GM21717 (cell line): ENCODE measurements at regions not wholly inside any gene's neighbourhood (a gene's known extent, or its start where the extent isn't known, plus 50 kb on each side); places are given as distances from the start of the nearest gene placed in this dataset.
"Not testable (repeated sequence)": the region's sequence is repeated elsewhere in the genome, so short reads cannot be mapped to it uniquely, and the experiment has no call there.

Experiments
- ATAC-seq: cut with Tn5 transposase; IDR thresholded peaks from one replicate; pipeline ENCODE4 v1.9.1; 2021; ENCODE audit warnings: mild to moderate bottlenecking, moderate library complexity; ENCODE audit not compliant: unreplicated experiment

DNA sequence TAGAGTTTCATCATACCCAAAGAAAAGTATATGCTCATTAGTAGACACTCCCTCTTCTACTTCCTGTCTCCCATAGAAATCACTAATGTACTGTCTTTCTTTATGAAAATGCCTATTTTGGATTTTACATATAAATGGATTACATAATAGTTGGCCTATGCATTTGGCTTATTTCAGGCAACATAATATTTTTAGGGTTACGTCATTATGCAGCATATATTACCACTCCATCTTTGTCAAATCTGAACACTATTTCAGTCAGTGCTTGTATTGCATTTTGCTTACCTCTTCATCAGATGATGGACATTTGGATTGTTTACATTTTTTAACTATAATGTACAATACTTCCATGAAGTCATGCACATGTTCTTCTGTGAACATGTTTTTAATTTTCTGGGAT lies 1406.1 kb downstream of the LRFN5 start:
- ATAC-seq, result no peak

DNA sequence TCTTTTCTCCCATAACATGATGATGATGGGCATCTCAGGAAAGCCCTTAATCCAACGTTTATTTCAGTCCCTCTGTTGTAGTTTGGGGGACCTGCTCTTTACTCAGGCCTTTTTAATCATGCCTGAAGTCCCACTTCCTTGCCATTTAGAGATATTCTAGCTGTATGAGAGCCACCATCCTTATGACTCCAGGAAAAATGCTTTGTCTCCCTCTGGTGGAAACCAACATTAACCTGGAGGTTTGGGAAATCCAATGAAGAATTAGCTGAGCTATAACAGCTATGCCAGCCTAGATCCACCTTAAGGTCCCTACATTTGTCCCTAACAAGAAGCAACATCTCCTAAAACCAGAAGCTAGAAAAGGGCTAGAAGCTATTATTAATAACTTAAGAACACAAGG lies 1399.1 kb downstream of the LRFN5 start:
- ATAC-seq, result no peak

DNA sequence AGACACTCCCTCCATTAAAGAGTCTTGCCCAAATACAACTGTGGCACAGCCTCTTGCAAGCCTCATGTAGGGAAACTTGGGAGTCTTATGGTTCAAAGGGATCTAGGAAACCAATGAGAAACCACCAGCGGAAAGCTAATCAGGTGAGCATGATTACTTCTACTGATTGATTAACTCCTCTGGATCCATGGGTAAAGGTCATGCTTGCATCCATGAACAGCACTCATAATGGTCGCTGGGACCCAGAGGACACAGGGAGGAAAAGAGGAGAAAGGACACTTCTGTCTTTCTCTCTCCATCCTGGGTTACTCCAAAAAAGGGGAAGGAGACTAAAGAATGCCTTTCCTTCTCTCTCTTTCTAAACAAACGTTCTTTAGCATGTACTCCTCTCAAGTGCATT lies 1397.2 kb downstream of the LRFN5 start:
- no peak for ATAC-seq

DNA sequence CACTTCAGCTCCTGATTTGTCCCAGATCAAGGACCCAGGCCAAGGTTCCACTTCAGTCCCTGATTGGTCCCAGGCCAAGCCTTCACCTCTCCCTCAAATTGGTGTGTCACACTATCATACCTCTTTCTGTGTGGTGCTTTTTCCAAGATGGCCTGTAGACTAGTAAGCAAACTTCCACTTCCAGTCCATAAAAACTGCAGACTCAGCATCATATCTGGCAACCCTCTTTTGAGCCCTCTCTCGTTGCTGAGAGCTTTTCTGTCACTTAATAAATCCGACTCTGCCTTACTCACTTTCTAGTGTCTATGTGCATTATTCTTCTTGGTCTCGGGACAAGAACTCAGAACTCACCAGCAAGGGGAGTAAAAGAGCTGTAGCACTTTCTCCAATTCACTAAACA lies 1395.1 kb downstream of the LRFN5 start:
- no peak for ATAC-seq

DNA sequence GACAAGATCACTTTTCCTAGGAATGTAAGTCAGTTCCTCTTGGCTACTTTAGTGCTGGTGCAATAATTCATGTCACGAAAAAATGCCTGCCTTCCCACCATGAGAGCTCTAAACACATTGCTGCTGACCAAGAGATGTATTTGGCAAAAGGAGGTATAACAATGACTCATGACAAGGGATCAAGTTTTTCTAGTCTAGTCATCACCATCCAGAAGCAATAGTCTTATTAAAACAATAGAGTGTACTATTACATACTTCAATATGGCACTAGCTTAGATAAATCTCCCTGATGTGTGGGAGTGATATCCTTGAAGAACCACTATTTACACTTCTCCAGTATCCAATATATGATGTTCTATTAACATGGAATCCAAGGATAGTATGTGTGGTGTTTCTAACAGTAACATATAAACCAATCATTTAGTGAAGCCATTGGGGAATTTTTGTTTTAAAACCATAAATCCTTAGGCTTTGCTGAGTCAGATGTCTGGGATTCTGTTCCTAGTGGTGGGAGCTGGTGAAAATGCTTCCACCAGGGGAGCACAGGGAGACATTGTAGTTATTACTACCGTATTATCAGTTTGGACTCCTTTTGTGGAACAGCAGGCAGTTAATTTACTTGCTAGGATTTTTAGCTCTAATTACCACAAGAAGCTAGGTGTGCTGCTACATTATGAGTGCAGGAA lies 1387.5 kb downstream of the LRFN5 start:
- ATAC-seq, result no peak

DNA sequence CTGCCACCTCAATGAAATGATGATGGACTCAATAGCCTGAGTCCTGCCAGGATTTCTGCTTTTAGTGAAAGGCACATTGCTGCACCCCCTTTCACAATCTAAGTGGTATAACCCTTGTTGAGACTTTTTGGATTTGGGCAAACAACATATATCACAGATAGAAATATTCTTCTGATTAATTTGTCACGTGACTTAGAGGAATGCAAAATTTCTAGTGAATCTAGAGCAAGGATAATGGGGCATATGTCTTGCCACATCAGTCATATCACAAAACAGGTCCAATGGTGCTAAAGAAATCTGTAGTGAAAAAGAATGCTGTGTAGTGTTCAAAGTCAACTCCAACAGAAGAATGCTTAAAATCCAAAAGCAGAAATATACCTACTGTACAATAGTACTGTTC lies 1386.3 kb downstream of the LRFN5 start:
- no peak for ATAC-seq

DNA sequence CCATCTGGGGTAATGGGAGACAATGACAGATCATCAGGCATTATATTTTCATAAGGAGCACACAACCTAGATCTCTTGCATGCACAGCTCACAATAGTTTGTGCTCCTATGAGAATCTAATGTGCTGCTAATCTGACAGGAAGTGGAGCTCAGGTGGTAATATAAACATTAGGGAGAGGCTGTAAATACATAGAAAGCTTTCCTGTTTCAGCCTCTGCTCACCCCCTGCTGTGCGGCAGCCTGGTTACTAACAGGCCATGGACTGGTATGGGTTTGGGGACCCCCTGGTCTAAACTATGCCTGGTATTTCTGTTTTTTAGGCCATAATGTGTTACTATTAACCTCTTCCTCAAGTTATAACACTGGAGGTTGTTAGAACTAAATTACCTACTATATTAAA lies 1373.7 kb downstream of the LRFN5 start:
- no peak for ATAC-seq

DNA sequence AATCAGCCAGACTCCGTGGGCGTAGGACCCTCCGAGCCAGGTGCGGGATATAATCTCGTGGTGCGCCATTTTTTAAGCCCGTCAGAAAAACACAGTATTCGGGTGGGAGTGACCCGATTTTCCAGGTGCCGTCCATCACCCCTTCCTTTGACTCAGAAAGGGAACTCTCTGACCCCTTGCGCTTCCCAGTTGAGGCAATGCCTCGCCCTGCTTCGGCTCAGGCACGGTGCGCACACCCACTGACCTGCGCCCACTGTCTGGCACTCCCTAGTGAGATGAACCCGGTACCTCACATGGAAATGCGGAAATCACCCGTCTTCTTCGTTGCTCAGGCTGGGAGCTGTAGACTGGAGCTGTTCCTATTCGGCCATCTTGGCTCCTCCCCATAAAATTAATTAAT lies 1366.5 kb downstream of the LRFN5 start:
- ATAC-seq, result not testable (repeated sequence)

DNA sequence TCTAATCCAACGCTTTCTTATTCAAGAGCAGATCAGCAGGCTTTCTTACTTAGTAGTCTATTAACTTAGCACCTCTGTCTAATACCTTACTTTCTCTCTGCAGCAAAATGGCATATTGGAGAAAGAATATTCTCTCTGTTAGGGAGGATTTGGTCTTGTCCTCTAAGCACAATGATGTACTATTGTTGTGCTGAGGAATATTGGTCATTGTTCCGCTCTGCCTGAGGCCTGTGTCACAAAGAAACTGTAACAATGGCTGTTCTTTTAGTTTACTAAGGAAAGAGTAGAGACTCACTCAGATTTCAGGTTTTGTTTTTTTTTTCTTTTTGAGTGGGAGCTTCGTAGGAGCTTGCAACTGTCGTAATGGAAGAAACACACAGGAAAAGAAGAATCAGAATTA lies 1358.8 kb downstream of the LRFN5 start:
- no peak for ATAC-seq

DNA sequence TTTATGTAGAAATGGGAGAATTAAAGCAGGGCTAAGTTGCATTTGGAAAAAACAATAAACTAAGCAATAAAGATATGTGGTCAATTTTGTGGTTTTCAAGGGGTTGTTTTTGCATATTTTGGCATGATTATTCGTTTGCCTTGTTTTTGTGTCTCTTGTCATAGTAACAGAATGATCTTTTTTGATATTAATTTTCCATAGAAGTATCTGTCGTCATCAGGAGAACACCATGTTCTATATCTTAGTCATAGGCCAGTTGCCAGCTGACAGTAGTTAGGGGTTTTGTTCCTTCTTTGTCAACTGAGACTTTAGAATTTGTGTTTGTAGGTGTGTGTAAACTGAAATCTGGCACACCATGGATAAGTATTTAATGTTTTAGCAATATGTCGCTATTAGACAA lies 1354.8 kb downstream of the LRFN5 start:
- no peak for ATAC-seq

DNA sequence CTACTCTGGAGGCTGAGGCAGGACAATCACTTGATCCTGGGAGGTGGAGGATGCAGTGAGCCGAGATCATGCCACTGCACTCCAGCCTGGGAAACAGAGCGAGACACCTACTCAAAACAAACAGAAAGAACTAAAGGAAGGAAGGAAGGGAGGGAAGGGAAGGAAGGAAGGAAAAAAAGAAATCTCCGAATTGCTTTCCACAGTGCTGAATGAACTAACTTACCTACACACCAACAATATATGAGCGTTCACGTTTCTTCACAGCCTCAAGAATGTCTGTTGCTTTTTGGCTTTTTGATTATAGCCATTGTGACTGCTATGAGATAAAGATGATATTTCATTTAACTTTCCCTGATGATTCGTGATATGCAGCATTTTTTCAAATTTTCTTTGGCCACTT lies 1343.7 kb downstream of the LRFN5 start:
- ATAC-seq, result no peak

DNA sequence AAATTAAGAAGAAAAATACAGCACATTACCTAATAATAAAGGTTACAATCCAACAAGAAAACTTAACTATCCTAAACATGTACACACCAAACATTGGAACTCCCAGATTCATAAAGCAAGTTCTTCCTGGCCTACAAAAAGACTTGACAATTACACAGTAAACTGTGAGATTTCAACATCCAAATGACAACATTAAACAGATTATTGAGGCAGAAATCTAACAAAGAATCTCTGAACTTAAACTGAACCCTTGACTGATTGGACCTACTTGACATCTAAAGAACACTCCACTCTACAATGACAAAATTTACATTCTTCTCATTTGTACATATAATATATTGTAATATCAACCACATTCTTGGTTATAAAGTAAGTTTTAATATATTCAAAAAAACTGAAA lies 1341.3 kb downstream of the LRFN5 start:
- no peak for ATAC-seq

DNA sequence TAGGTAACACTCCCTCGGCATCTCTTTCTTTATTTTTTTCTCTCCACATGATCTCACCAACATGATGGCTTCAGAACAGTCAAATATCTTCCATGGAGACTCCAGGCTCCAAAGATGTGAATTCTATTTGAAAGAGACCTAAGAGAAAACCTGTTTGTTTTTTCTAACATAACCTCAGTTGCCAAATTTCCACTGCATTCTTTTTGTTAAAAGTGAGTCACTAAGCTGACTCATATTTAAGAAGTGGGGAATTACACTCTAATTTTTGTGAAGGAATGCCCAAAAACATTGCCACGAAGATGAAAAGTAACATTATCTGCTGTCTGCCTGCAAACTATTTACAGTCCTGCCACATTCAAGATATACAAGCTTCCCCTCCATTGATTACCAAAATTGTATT lies 1337.6 kb downstream of the LRFN5 start:
- ATAC-seq, result no peak

DNA sequence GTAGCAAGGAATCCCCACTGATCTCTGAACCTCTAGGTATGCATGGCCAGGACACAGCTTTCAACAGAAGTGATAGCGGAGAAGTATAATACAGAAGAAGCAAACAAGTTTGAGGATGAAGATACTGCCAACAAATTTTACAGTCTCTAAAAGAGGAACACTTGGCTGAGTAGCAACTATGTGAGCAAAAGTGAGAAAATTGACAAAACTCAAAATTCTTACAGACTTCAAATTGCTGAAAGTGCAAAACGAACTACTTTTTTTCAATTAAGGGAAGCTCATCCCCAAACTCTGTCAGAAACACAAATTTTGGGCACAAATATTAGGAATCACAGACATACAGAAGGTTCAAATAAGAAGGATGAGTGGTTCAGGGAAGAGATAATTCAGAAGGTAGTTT lies 1324.6 kb downstream of the LRFN5 start:
- ATAC-seq, result no peak

DNA sequence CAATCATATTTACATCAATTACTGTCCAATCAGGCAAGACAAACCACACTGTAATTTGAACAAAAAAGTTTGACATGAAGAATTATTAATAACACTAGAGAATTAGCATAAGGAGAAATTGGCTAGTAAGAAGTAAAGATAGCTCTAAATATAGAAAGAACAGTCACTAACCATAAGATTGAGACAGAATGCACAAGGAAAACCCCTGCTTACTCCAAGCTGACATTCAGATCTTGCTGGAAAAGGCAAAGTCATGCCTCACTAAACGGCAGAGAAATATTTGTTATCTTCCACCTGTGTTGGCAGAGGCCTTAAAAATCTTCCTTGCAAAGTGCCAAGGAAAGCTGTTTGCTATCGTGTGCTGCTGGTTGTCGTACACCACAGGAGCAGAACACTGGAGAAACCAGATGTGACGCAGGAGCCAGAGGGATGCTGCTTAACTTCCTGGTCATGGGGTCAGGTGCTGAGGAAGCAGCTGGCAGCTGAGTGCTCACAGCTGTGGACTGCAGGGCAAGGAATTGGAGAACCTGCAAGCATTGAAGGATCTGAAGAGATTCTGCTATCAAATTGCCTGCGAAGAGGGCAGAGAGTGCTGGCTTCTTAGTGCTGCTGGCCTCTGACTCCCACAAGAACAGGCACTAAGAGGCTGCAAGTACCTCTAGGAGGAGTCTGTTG lies 1323.3 kb downstream of the LRFN5 start:
- ATAC-seq, result no peak

DNA sequence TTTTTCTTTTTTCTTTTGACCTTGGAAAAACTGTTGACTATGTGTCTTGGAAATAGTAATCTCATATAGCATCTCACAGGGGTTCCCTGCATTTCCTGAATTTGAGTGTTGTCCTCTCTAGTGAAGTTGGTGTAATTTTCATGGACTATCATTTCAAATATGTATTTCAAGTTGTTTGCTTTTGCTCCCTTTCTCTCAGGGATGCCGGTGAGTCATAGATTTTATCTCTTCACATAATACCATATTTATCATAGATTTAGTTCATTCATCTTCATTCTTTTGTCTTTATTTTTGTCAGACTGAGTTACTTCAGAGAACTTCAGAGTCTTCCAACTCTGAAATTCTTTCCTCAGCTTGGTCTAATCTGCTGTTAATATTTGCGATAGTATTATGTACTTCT lies 1320.6 kb downstream of the LRFN5 start:
- ATAC-seq, result no peak

DNA sequence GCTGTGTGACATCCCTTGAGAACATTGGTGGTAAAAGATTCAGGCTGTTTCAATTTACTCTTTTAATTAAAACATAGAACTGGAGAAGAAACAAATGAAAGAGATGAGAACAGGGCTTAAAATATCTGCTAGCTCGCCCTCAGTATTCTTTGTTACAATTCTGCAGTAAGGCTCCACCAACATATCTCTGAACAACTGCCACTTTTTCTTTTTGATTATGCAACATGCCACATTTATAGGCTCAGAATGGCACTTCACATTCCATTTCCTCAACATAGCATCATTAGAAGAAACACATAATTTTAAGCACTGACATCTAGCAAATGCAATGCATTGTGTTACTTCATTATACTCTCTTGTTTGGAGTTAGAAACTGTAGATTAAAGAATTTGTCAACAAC lies 1315.2 kb downstream of the LRFN5 start:
- ATAC-seq, result no peak

DNA sequence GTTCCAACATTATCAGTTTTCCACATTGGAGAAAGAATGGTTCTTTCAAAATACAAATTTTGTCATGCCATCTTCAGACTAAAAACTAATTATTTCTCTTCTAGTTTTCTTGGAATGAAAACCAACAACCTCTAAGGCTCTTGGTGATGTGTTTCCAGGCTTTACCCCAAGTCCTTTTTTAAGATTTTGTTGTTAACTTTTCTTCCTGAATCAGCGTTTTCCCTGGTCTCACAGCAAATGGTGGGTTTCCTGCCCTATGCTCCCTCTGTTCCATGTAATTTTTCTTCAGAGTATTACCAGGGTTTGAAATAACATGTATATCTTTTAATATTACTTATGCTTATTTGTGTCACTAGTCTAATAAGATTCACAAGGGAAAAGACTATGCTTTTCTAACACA lies 1311.9 kb downstream of the LRFN5 start:
- ATAC-seq, result no peak

DNA sequence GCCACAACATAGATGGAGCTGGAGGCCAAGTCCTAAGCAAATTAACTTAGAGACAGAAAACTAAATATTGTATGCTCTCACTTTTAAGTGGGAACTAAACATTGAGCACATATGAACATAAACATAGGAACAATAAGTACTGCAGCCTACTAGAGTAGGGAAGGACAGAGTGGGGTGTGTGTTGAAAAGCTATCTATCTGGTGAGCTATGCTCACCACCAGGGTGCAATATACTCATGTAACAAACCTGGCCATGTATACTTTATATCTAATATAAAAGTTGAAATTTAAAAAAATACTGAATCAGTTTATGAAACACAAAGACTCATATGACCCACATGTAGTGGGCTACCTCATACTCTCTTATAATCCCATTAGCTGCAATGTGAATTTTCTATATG lies 1305.0 kb downstream of the LRFN5 start:
- ATAC-seq, result no peak

DNA sequence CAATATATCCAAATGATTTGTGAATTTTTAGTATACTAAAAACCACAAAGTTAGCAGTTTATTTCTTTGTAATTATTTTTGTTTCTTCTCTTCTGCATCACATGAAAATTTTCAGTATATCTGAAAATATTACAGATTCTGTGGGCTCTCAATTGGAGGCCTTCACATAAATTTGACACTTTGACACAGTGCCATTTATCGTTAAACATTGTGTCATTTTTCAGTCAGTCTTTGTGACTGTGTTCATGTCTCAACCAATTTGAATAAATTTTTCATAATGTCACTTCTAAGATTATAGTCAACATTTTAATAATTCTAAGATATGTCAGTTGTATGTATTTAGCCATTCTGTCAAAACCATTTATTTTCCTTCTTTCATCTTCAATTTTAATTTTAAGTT lies 1303.0 kb downstream of the LRFN5 start:
- ATAC-seq, result no peak

DNA sequence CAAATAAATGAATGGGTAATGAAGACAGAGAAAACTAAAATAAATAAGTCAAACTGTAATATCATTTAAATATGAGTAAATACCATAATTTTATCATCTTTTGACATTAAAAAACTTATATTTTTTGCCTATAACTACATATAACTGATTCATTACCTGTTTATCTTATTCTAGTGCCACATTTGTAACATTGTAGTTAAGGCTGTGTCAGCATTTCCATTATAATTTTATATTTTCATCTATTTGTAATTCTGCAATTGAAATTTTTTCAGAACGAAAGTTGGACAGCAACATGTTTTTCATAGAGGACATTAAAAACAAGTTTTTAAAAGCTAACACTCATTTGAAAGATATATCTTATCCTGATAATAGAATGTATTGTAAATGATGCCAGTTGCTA lies 1286.5 kb downstream of the LRFN5 start:
- ATAC-seq, result no peak

DNA sequence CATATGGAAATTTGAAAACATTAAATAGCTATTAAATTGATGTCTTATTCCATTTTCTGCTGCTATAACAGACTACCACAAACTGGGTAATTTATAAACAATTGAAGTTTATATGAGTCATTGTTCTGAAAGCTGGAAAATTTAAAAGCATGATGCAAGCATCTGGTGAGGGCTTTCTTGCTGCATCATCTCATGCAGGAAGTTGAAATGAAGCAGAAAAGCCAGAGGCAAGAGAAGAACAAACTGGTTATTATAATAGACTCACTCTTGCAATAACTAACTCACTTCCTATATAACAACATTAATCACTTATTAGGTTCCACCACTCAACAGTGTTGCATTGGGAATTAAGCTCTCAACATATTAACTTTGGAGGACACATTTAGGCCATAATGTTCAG lies 1277.4 kb downstream of the LRFN5 start:
- no peak for ATAC-seq

DNA sequence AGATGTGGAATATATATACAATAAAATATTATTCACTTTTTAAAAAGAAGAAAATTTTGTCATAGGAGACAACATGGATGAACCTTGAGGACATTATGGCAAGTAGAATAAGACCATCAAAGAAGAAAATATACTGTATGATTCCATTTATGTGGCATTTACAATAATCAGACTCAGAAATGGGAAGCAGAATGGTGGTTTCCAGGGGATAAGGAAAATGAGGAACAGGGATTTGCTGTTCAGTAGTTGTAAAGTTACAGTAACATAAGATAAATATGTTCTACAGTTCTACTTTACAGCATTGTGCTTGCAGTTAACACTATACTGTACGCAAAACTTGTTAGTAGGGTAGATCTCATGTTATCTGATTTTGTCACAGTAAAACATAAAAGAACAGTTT lies 1271.0 kb downstream of the LRFN5 start:
- ATAC-seq, result no peak
